Thoracic aorta (tissue), 2 donors: ENCODE measurements at regions not wholly inside any gene's neighbourhood (a gene's known extent, or its start where the extent isn't known, plus 50 kb on each side); places are given as distances from the start of the nearest gene placed in this dataset.

Experiments used
- ATAC-seq: fragments of 150-250 bp; one replicate; pipeline ENCODE4 v1.8.0; 2017; ENCODE audit warnings: low read depth; ENCODE audit not compliant: insufficient number of reproducible peaks, low FRiP score
- DNase-seq: peaks from one replicate; pipeline ENCODE4 v3.0.0-alpha.2; 2020; ENCODE audit warnings: low spot score
- H3K27ac ChIP-seq, 2 donors: fragments of 200-600 bp; sonication (generic); 1 replicate in 1 of 2; 2 replicates in 1 of 2; pipeline ENCODE4 v1.5.1; 2016; ENCODE audit warnings: mild to moderate bottlenecking in 2 of 2, moderate library complexity in 2 of 2
- H3K27me3 ChIP-seq: fragments of 200-600 bp; sonication (generic); replicated peaks from 2 replicates; pipeline ENCODE4 v1.6.0; 2016; ENCODE audit warnings: mild to moderate bottlenecking; ENCODE audit not compliant: insufficient read depth
- H3K36me3 ChIP-seq: fragments of 200-600 bp; sonication (generic); one replicate; pipeline ENCODE4 v1.5.1; 2016
- H3K4me1 ChIP-seq, 2 donors: fragments of 200-600 bp; sonication (generic); 1 replicate in 1 of 2; 2 replicates in 1 of 2; pipeline versions ENCODE4 v1.5.1 to v1.6.0; 2016; ENCODE audit warnings: low read depth in 2 of 2, mild to moderate bottlenecking in 1 of 2; ENCODE audit not compliant: control insufficient read depth in 1 of 2
- H3K4me3 ChIP-seq: fragments of 200-600 bp; sonication (generic); 2 replicates; pipeline ENCODE4 v1.5.1; 2016; ENCODE audit warnings: mild to moderate bottlenecking
- H3K9me3 ChIP-seq: fragments of 200-600 bp; sonication (generic); 2 replicates; pipeline ENCODE4 v1.5.1; 2016
- CTCF ChIP-seq: fragments of 200-600 bp; sonication (generic); IDR thresholded peaks from one replicate; pipeline ENCODE4 v1.5.1; 2019; ENCODE audit warnings: antibody characterized with exemption

GRCh38 chr12:22788913-22789312, 163.9 kb downstream of the ETNK1 start:
- H3K27ac ChIP-seq = peak overlapping the region in 1 of 2 donors; percentile 84
- H3K4me3 ChIP-seq = no peak overlapping the region
- TF ChIP-seq CTCF = no peak
- H3K27me3 ChIP-seq = no peaks in the 10 kb centered on the region
- no peak for ATAC-seq
- H3K4me1 ChIP-seq = peaks cover 18 to 44% of the 10 kb centered on the region in 2 donors
- no peaks in the 10 kb centered on the region for H3K9me3 ChIP-seq
- DNase-seq = no peak
- H3K36me3 ChIP-seq = no peaks in the 10 kb centered on the region

- H3K27ac ChIP-seq = no peak overlapping the region
- no peaks in the 10 kb centered on the region for H3K9me3 ChIP-seq
- no peaks in the 10 kb centered on the region for H3K36me3 ChIP-seq
- no peak for TF ChIP-seq CTCF
- ATAC-seq (no peak), DNase-seq (no peak)
- H3K4me3 ChIP-seq = no peak overlapping the region
- H3K4me1 ChIP-seq = peaks cover 7 to 20% of the 10 kb centered on the region in 2 donors
- no peaks in the 10 kb centered on the region for H3K27me3 ChIP-seq
Observed at GRCh38 chr12:22792138-22792537, 167.2 kb downstream of the ETNK1 start.

- no peak for TF ChIP-seq CTCF
- Histone ChIP-seq H3K27me3 (no peaks in the 10 kb centered on the region), H3K9me3 (no peaks in the 10 kb centered on the region), H3K36me3 (no peaks in the 10 kb centered on the region), H3K27ac (no peak overlapping the region), H3K4me1 (peaks cover 4 to 7% of the 10 kb centered on the region in 2 donors), H3K4me3 (no peak overlapping the region)
- no peak for ATAC-seq
- no peak for DNase-seq
Observed at GRCh38 chr12:22794017-22794416, 169.0 kb downstream of the ETNK1 start.

GRCh38 chr12:22796941-22797630, 172.1 kb downstream of the ETNK1 start:
- Histone ChIP-seq H3K9me3 (no peaks in the 10 kb centered on the region), H3K36me3 (no peaks in the 10 kb centered on the region), H3K27ac (no peak overlapping the region), H3K27me3 (no peaks in the 10 kb centered on the region), H3K4me3 (no peak overlapping the region), H3K4me1 (peaks cover 4 to 7% of the 10 kb centered on the region in 2 donors)
- no peak for ATAC-seq
- no peak for TF ChIP-seq CTCF
- no peak for DNase-seq

- H3K27me3 ChIP-seq = no peaks in the 10 kb centered on the region
- no peak overlapping the region for H3K4me3 ChIP-seq
- no peak overlapping the region for H3K27ac ChIP-seq
- no peaks in the 10 kb centered on the region for H3K9me3 ChIP-seq
- no peak for TF ChIP-seq CTCF
- DNase-seq (no peak), ATAC-seq (no peak)
- no peaks in the 10 kb centered on the region for H3K36me3 ChIP-seq
- peaks cover 4 to 7% of the 10 kb centered on the region in 2 donors for H3K4me1 ChIP-seq
Observed at GRCh38 chr12:22797701-22798100, 172.7 kb downstream of the ETNK1 start.
